Gastrocnemius medialis (tissue), 4 donors: ENCODE measurements at regions not wholly inside any gene's neighbourhood (a gene's known extent, or its start where the extent isn't known, plus 50 kb on each side); places are given as distances from the start of the nearest gene placed in this dataset.

ENCODE experiments used
- ATAC-seq, 2 donors: fragments of 150-250 bp; one replicate each; pipeline ENCODE4 v1.9.1; 2016
- DNase-seq, 2 donors: peaks; one replicate each; pipeline ENCODE4 v3.0.0-alpha.2; 2019
- H3K27ac ChIP-seq, 4 donors: fragments of 200-600 bp; sonication (generic); 1 replicate in 1 of 4; 2 replicates in 3 of 4; pipeline ENCODE4 v1.5.1; 2016 to 2018; ENCODE audit warnings: mild to moderate bottlenecking in 2 of 4, moderate library complexity in 1 of 4
- H3K27me3 ChIP-seq, 3 donors: fragments of 200-600 bp; sonication (generic) in 2 of 3; 1 replicate in 1 of 3; 2 replicates in 2 of 3; pipeline versions ENCODE4 v1.5.1 to v1.6.0; 2016 to 2019; ENCODE audit warnings: mild to moderate bottlenecking in 1 of 3, moderate library complexity in 1 of 3
- H3K36me3 ChIP-seq, 2 donors: fragments of 200-600 bp; sonication (generic) in 1 of 2; one replicate each; pipeline ENCODE4 v1.5.1; 2017 to 2018
- H3K4me1 ChIP-seq, 2 donors: fragments of 200-600 bp; sonication (generic) in 1 of 2; one replicate each; pipeline ENCODE4 v1.5.1; 2016 to 2017; ENCODE audit warnings: mild to moderate bottlenecking in 2 of 2
- H3K4me3 ChIP-seq, 4 donors: fragments of 200-600 bp; sonication (generic) in 3 of 4; 1 replicate in 1 of 4; 2 replicates in 3 of 4; pipeline ENCODE4 v1.5.1; 2016 to 2019; ENCODE audit warnings: mild to moderate bottlenecking in 2 of 4
- H3K9me3 ChIP-seq, 3 donors: fragments of 200-600 bp; sonication (generic) in 2 of 3; 1 replicate in 1 of 3; 2 replicates in 2 of 3; pipeline ENCODE4 v1.5.1; 2016 to 2019
- CTCF ChIP-seq, 5 experiments: fragments of 450-650 bp in 3 of 5; fragments of 200-600 bp in 2 of 5; sonication (generic) in 2 of 5; IDR thresholded peaks in 4 of 5; conservative IDR thresholded peaks in 1 of 5; 1 replicate in 4 of 5; 2 replicates in 1 of 5; pipeline ENCODE4 v1.5.1; 2016 to 2019; ENCODE audit warnings: antibody characterized with exemption in 5 of 5, mild to moderate bottlenecking in 3 of 5, moderate library complexity in 3 of 5
- POLR2A ChIP-seq, 2 donors: fragments of 450-650 bp; IDR thresholded peaks; one replicate each; pipeline ENCODE4 v1.6.1; 2017; ENCODE audit warnings: antibody characterized with exemption in 2 of 2, mild to moderate bottlenecking in 2 of 2, moderate library complexity in 2 of 2
- in situ Hi-C, 4 donors: fragments of 200-750 bp; cut with MboI; loops; one replicate each; pipeline versions ENCODE4 v1.15.0 to v1.8.0; 2017; ENCODE audit warnings: low sequenced_read_pairs in 4 of 4
- intact Hi-C: fragments of 100-400 bp; cut with DNase I; formaldehyde crosslinking; loops from one replicate; pipeline ENCODE4 v1.15.1; 2023; ENCODE audit warnings: low total_unique reads

GRCh38 chr9:108133680-108134079 is 644.1 kb upstream of the KLF4 start:
- Histone ChIP-seq H3K4me1 (peaks cover 0 to 8% of the 10 kb centered on the region in 2 donors), H3K27me3 (no peaks in the 10 kb centered on the region), H3K4me3 (no peak overlapping the region), H3K9me3 (no peaks in the 10 kb centered on the region), H3K36me3 (no peaks in the 10 kb centered on the region), H3K27ac (no peak overlapping the region)
- no peak for ATAC-seq
- intact Hi-C loops: no loop called here
- DNase-seq: no peak
- TF ChIP-seq POLR2A (IDR thresholded peaks at IDR 0.05) (no peak), CTCF (IDR thresholded peaks at IDR 0.05 in 4 of 5, conservative IDR thresholded peaks at IDR 0.05 in 1 of 5) (no peak)
- in situ Hi-C loops: no loop called here

- peaks cover 0 to 8% of the 10 kb centered on the region in 2 donors for H3K4me1 ChIP-seq
- H3K36me3 ChIP-seq: no peaks in the 10 kb centered on the region
- H3K27me3 ChIP-seq: no peaks in the 10 kb centered on the region
- intact Hi-C loops (no loop called here), in situ Hi-C loops (no loop called here)
- ATAC-seq (no peak), DNase-seq (no peak)
- no peak for TF ChIP-seq POLR2A (IDR thresholded peaks at IDR 0.05)
- TF ChIP-seq CTCF (IDR thresholded peaks at IDR 0.05 in 4 of 5, conservative IDR thresholded peaks at IDR 0.05 in 1 of 5): no peak
- H3K27ac ChIP-seq: no peak overlapping the region
- no peaks in the 10 kb centered on the region for H3K9me3 ChIP-seq
- H3K4me3 ChIP-seq: no peak overlapping the region
Observed at GRCh38 chr9:108133101-108133500, 643.5 kb upstream of the KLF4 start.

- no peaks in the 10 kb centered on the region for H3K36me3 ChIP-seq
- in situ Hi-C loops (no loop called here), intact Hi-C loops (no loop called here)
- H3K9me3 ChIP-seq: no peaks in the 10 kb centered on the region
- H3K4me3 ChIP-seq: no peak overlapping the region
- no peaks in the 10 kb centered on the region for H3K27me3 ChIP-seq
- H3K4me1 ChIP-seq: no peaks in the 10 kb centered on the region
- no peak for TF ChIP-seq POLR2A (IDR thresholded peaks at IDR 0.05)
- TF ChIP-seq CTCF (IDR thresholded peaks at IDR 0.05 in 4 of 5, conservative IDR thresholded peaks at IDR 0.05 in 1 of 5): no peak
- no peak overlapping the region for H3K27ac ChIP-seq
- DNase-seq: no peak
- no peak for ATAC-seq
Observed at GRCh38 chr9:108130905-108131304, 641.3 kb upstream of the KLF4 start.

GRCh38 chr9:108125625-108126024 is 636.1 kb upstream of the KLF4 start:
- Histone ChIP-seq H3K4me3 (no peak overlapping the region), H3K9me3 (no peaks in the 10 kb centered on the region), H3K27ac (no peak overlapping the region), H3K27me3 (no peaks in the 10 kb centered on the region), H3K36me3 (no peaks in the 10 kb centered on the region), H3K4me1 (no peaks in the 10 kb centered on the region)
- in situ Hi-C loops: no loop called here
- ATAC-seq (no peak), DNase-seq (no peak)
- intact Hi-C loops: no loop called here
- peak in 1 of 5 experiments; percentile 21 for TF ChIP-seq CTCF (IDR thresholded peaks at IDR 0.05 in 4 of 5, conservative IDR thresholded peaks at IDR 0.05 in 1 of 5)
- no peak for TF ChIP-seq POLR2A (IDR thresholded peaks at IDR 0.05)

- in situ Hi-C loops (no loop called here), intact Hi-C loops (no loop called here)
- Histone ChIP-seq H3K4me1 (no peaks in the 10 kb centered on the region), H3K27ac (no peak overlapping the region), H3K36me3 (no peaks in the 10 kb centered on the region), H3K9me3 (no peaks in the 10 kb centered on the region), H3K27me3 (no peaks in the 10 kb centered on the region), H3K4me3 (no peak overlapping the region)
- TF ChIP-seq CTCF (IDR thresholded peaks at IDR 0.05 in 4 of 5, conservative IDR thresholded peaks at IDR 0.05 in 1 of 5) (no peak), POLR2A (IDR thresholded peaks at IDR 0.05) (no peak)
- ATAC-seq: no peak
- DNase-seq: no peak
Observed at GRCh38 chr9:108119530-108120113, 630.1 kb upstream of the KLF4 start.
